HepG2 (cell line): ENCODE measurements at regions not wholly inside any gene's neighbourhood (a gene's known extent, or its start where the extent isn't known, plus 50 kb on each side); places are given as distances from the start of the nearest gene placed in this dataset.

Source experiments
- ATAC-seq: fragments of 200-7000 bp; cut with Tn5 transposase; 3 replicates; pipeline ENCODE4 v1.9.1; 2020; ENCODE audit warnings: mild to moderate bottlenecking, moderate library complexity
- BruUV-seq: library from RNA; stranded (reverse); fragments of 400-500 nt; replicated peaks from 2 replicates; lab custom pipeline; 2021; lab: Mats Ljungman, UMichigan
- CTCF ChIA-PET: fragments of 300-600 bp; formaldehyde crosslinking; extraction: SDS; loops from one replicate; lab custom pipeline; 2021; ENCODE audit warnings: low total read pairs, inconsistent platforms, low intra/inter-chr PET ratio; lab: Yijun Ruan, JAX
- POLR2A ChIA-PET: fragments of 350-600 bp; sonication (Branson Sonifier 250); formaldehyde crosslinking; loops from one replicate; lab custom pipeline; 2020; ENCODE audit warnings: antibody characterized with exemption, inconsistent platforms; lab: Yijun Ruan, JAX
- DNase-seq: peaks from one replicate; pipeline ENCODE4 v3.0.0-alpha.2; 2015; ENCODE audit warnings: low spot score
- FAIRE-seq: peaks from 3 replicates; lab custom pipeline; 2011; peaks lifted over from hg19 to GRCh38; lab: Jason Lieb, UNC
- H2AFZ ChIP-seq: one replicate; pipeline ENCODE4 v1.6.1; 2011; ENCODE audit warnings: low read length, inconsistent platforms
- H3K27ac ChIP-seq: fragments of 300-600 bp; 3 replicates; pipeline ENCODE4 v1.8.0; 2011; ENCODE audit warnings: mixed run types, mild to moderate bottlenecking, mixed read lengths, low read length, inconsistent platforms; ENCODE audit not compliant: insufficient read depth; ENCODE audit errors: extremely low read length
- H3K27me3 ChIP-seq, 2 experiments: fragments of 200-600 bp in 1 of 2; 2 replicates in 1 of 2; 3 replicates in 1 of 2; pipeline versions ENCODE4 v1.6.0 to v1.8.0; 2011; ENCODE audit warnings: low read length in 2 of 2, mild to moderate bottlenecking in 2 of 2, moderate library complexity in 2 of 2, inconsistent platforms in 1 of 2; ENCODE audit not compliant: insufficient read depth in 2 of 2, control insufficient read depth in 1 of 2
- H3K36me3 ChIP-seq, 2 experiments: fragments of 200-600 bp in 1 of 2; replicated peaks in 1 of 2; 2 replicates in 1 of 2; 3 replicates in 1 of 2; pipeline versions ENCODE4 v1.5.1 to v1.8.0; 2011; ENCODE audit warnings: low read length in 2 of 2, inconsistent platforms in 1 of 2; ENCODE audit not compliant: insufficient read depth in 2 of 2, control insufficient read depth in 1 of 2
- H3K4me1 ChIP-seq: 2 replicates; pipeline ENCODE4 v1.5.1; 2012; ENCODE audit warnings: low read length, inconsistent platforms; ENCODE audit not compliant: insufficient read depth
- H3K4me2 ChIP-seq: 2 replicates; pipeline ENCODE4 v1.6.0; 2011; ENCODE audit warnings: low read depth, low read length, inconsistent platforms
- H3K4me3 ChIP-seq, 3 experiments: fragments of 200-600 bp in 1 of 3; sonication (generic), shearing (Covaris generic) in 1 of 3; replicated peaks in 1 of 3; 2 replicates each; pipeline ENCODE4 v1.5.1; 2011 to 2016; ENCODE audit warnings: low read length in 3 of 3, inconsistent platforms in 2 of 3, low read depth in 2 of 3, mild to moderate bottlenecking in 2 of 3, control low read depth in 1 of 3, mixed read lengths in 1 of 3; ENCODE audit not compliant: insufficient read depth in 1 of 3
- H3K79me2 ChIP-seq: one replicate; pipeline ENCODE4 v1.6.1; 2011; ENCODE audit warnings: low read length, inconsistent platforms; ENCODE audit not compliant: insufficient read depth
- H3K9ac ChIP-seq: 2 replicates; pipeline ENCODE4 v1.6.0; 2011; ENCODE audit warnings: mild to moderate bottlenecking, low read depth, low read length, inconsistent platforms; ENCODE audit not compliant: insufficient read depth
- H3K9me3 ChIP-seq: 2 replicates; pipeline ENCODE4 v1.5.1; 2012; ENCODE audit warnings: mild to moderate bottlenecking, low read length
- H4K20me1 ChIP-seq: 2 replicates; pipeline ENCODE4 v1.6.0; 2011; ENCODE audit warnings: inconsistent platforms, mild to moderate bottlenecking, low read length, moderate library complexity; ENCODE audit not compliant: insufficient read depth
- CEBPB ChIP-seq: IDR thresholded peaks from 2 replicates; pipeline ENCODE4 v1.6.1; 2011; ENCODE audit warnings: low read depth, low read length, improper control_type of control experiment, borderline replicate concordance
- HNRNPL ChIP-seq: fragments of 200-400 bp; formaldehyde crosslinking; IDR thresholded peaks from 2 replicates; pipeline ENCODE4 v1.6.1; 2017; ENCODE audit warnings: mild to moderate bottlenecking, low read depth, low read length
- MAFF ChIP-seq: IDR thresholded peaks from 2 replicates; pipeline ENCODE4 v1.6.1; 2011; ENCODE audit warnings: low read depth, low read length, improper control_type of control experiment
- MAFK ChIP-seq, 2 experiments: IDR thresholded peaks in 1 of 2; conservative IDR thresholded peaks in 1 of 2; 2 replicates each; pipeline ENCODE4 v1.6.1; 2011; ENCODE audit warnings: improper control_type of control experiment in 2 of 2, low read length in 2 of 2
- ZBTB8A ChIP-seq: sonication (generic); formaldehyde crosslinking; IDR thresholded peaks from 2 replicates; pipeline ENCODE4 v1.4.0; 2020; ENCODE audit warnings: mild to moderate bottlenecking, low read depth, missing genetic modification reagents, borderline replicate concordance
- ZNF329 ChIP-seq: sonication (generic); formaldehyde crosslinking; IDR thresholded peaks from 2 replicates; pipeline ENCODE4 v1.9.0; 2021; ENCODE audit warnings: low read depth, mild to moderate bottlenecking, missing genetic modification reagents
- ZNF746 ChIP-seq: sonication (generic); formaldehyde crosslinking; IDR thresholded peaks from 2 replicates; pipeline ENCODE4 v1.8.0; 2022; ENCODE audit warnings: mild to moderate bottlenecking, missing genetic modification reagents
- ZNF749 ChIP-seq: sonication (generic); formaldehyde crosslinking; IDR thresholded peaks from 2 replicates; pipeline ENCODE4 v1.8.0; 2022; ENCODE audit warnings: mild to moderate bottlenecking, missing genetic modification reagents, moderate library complexity, borderline replicate concordance
- ZSCAN9 ChIP-seq: IDR thresholded peaks from 2 replicates; pipeline ENCODE4 v1.6.1; 2016; ENCODE audit warnings: borderline replicate concordance
- WGBS: methylation state at CpG from one replicate; pipeline ENCODE4 v1.1.6; 2017; ENCODE audit warnings: low lambda C conversion rate; 5-methylcytosine and 5-hydroxymethylcytosine counted together
- in situ Hi-C: cut with HindIII; loops from 2 replicates; pipeline ENCODE4 v1.10.0; 2017; ENCODE audit warnings: low pct_unique_long_range_greater_than_20kb; ENCODE audit not compliant: extremely low pct_ligation_motif_present
- intact Hi-C: fragments of 100-400 bp; cut with micrococcal nuclease; formaldehyde crosslinking; loops from one replicate; pipeline ENCODE4 v1.10.0; 2022; ENCODE audit not compliant: unreplicated experiment
- TF ChIP-seq, protein P1 (sequence below): sonication (generic); formaldehyde crosslinking; IDR thresholded peaks from 2 replicates; pipeline ENCODE4 v1.5.0; 2020; ENCODE audit warnings: missing genetic modification reagents

DNA sequence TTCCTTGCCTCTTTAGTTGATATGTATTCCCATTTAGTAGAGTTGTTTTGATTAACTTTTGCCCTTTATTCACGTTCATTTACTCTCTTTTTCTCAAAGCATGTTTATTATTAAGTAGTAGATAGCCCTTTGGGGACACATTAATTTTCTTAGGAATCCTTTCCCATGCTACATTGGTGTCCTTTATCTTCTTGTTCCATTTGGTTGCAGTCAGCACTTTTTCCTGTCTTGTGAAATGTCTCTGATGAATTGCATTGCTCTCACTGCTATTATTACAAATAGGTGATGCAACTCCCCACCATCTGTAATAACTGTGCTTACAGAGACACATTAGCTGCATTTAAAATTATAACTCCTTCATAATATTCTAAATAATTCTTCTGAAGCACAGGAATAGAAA lies 428.5 kb upstream of the CNTNAP5 start:
- Histone ChIP-seq H3K79me2 (no peaks in the 10 kb centered on the region), H3K4me3 (no peak overlapping the region), H3K4me1 (no peaks in the 10 kb centered on the region), H3K36me3 (no peaks in the 10 kb centered on the region), H2AFZ (no peak overlapping the region), H3K9ac (no peak overlapping the region), H3K27ac (no peak overlapping the region), H3K27me3 (no peaks in the 10 kb centered on the region), H4K20me1 (no peaks in the 10 kb centered on the region), H3K9me3 (peaks cover 96% of the 10 kb centered on the region), H3K4me2 (no peak overlapping the region)
- no peak for TF ChIP-seq ZNF746 (CRISPR knock-in tag)
- TF ChIP-seq, protein P1, sequence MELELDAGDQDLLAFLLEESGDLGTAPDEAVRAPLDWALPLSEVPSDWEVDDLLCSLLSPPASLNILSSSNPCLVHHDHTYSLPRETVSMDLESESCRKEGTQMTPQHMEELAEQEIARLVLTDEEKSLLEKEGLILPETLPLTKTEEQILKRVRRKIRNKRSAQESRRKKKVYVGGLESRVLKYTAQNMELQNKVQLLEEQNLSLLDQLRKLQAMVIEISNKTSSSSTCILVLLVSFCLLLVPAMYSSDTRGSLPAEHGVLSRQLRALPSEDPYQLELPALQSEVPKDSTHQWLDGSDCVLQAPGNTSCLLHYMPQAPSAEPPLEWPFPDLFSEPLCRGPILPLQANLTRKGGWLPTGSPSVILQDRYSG (CRISPR knock-in tag): no peak
- peak; percentile 54 to 69 for TF ChIP-seq MAFK (conservative IDR thresholded peaks at IDR 0.05 in 1 of 2, IDR thresholded peaks at IDR 0.05 in 1 of 2; ENCODE audit: low read length in 2 of 2)
- TF ChIP-seq ZSCAN9: no peak
- TF ChIP-seq ZBTB8A (CRISPR knock-in tag): no peak
- TF ChIP-seq ZNF329 (CRISPR knock-in tag): no peak
- no peak for TF ChIP-seq HNRNPL
- TF ChIP-seq MAFF: 0 out of 2 replicates have a peak, but pooled peaks have one; percentile 20
- no peak for TF ChIP-seq ZNF749 (CRISPR knock-in tag)
- TF ChIP-seq CEBPB: peak; percentile 23; the same call in 1 of the 2 replicates
- in situ Hi-C loops: no loop called here
- intact Hi-C loops: no loop called here
- DNase-seq (no peak), ATAC-seq (no peak), FAIRE-seq (no peak)
- no TSS peak for BruUV-seq
- CTCF ChIA-PET: no interaction called here
- POLR2A ChIA-PET: no interaction called here
- 0% methylated on average over 1 of the region's 1 CpG for WGBS
